ENCODE measurements at regions not wholly inside any gene's neighbourhood (a gene's known extent, or its start where the extent isn't known, plus 50 kb on each side); places are given as distances from the start of the nearest gene placed in this dataset.

DNA sequence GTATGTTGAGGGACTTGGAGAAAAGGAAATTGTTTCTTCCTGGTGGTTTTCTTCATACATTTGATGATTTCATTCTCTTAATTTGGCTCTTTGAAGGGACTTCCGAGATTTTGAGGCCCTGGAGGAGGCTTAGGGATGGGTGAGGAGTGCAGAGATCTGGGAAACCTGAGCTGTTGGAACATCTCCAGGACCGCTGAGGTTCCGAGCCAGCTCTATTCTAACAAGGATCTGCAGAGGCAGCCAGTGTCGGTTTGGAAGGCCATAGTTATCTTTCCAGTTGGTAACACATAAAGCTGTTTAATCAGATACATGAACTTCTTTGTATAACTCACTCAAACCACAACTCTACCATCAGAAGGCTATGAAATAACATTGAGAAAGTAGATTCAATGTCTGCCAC, 70.3 kb upstream of the UPP2 start:
- TF ChIP-seq, protein P1, sequence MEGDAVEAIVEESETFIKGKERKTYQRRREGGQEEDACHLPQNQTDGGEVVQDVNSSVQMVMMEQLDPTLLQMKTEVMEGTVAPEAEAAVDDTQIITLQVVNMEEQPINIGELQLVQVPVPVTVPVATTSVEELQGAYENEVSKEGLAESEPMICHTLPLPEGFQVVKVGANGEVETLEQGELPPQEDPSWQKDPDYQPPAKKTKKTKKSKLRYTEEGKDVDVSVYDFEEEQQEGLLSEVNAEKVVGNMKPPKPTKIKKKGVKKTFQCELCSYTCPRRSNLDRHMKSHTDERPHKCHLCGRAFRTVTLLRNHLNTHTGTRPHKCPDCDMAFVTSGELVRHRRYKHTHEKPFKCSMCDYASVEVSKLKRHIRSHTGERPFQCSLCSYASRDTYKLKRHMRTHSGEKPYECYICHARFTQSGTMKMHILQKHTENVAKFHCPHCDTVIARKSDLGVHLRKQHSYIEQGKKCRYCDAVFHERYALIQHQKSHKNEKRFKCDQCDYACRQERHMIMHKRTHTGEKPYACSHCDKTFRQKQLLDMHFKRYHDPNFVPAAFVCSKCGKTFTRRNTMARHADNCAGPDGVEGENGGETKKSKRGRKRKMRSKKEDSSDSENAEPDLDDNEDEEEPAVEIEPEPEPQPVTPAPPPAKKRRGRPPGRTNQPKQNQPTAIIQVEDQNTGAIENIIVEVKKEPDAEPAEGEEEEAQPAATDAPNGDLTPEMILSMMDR (IDR thresholded peaks at IDR 0.05): no peak
- TF ChIP-seq POLR2A (IDR thresholded peaks at IDR 0.05): no peak
